Fibroblast of peridontal ligament (primary cell): ENCODE measurements at regions not wholly inside any gene's neighbourhood (a gene's known extent, or its start where the extent isn't known, plus 50 kb on each side); places are given as distances from the start of the nearest gene placed in this dataset.

Source experiments
- DNase-seq: peaks from one replicate; pipeline ENCODE4 v3.0.0-alpha.2; 2010; ENCODE audit errors: extremely low read depth

GRCh38 chr12:113766131-113766878 is 199.8 kb downstream of the RBM19 start:
- no peak for DNase-seq

DNA sequence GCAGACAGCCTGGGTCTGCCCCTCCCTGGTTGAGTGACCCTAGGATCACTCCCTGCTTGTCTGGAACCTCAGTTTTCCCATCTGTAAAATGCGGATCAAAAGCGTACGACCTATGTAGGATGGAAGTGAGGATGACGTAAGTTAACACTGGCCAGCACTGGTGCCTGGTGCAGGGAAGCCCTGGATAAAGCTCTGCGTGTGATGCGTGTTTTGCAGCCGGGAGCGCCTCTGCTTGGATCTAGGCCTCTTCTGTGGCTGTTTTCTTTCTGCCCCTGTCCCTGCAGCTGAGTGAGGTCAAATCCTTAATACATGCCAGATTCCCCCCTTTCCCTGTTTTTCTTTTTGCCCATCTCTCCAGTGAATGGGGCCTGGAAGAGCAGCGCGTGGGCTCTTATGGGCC is 201.5 kb downstream of the RBM19 start:
- no peak for DNase-seq

- no peak for DNase-seq
Measured at GRCh38 chr12:113762882-113763816, 203.0 kb downstream of the RBM19 start.

GRCh38 chr12:113762155-113762881 is 203.8 kb downstream of the RBM19 start:
- no peak for DNase-seq

- DNase-seq = no peak
Measured at GRCh38 chr12:113759135-113759534, 207.0 kb downstream of the RBM19 start.

- DNase-seq = no peak
Measured at GRCh38 chr12:113758165-113758924, 207.8 kb downstream of the RBM19 start.

DNA sequence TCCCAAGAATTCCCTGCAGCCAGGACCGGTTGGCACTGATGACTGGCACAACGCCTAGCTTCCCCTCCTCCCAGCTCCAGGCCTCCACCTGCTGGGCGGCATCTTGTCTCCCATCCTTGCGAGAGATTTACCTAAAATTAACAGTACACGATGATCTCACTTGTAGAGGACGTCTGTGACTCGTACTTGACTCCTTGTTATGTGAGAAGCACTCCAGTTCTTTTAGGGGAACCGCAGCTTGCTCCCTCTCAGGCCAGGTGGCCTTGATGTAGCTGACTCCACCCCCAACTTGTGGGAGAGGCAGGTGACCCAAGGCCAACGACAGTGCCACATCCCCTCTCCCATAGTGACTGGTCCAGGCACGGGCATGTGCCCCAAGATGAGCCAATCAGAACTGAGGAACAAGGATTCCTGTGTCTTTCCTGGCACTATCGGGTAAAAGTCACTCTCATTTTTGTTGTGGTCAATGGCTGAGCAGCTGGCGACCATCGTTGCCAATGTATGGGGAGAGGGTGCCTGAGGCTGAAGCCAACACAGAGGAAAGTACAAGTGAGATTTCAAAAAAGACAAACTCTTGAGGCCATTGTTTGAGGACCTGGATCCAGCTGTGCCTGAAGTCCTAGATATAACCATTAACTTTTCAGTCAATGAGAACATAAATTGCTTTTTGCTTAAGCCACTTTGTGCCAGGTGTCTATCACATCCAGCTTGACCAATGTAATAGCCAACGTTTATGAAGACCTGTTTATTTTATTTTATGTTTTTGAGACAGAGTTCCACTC is 208.7 kb downstream of the RBM19 start:
- no peak for DNase-seq

GRCh38 chr12:113756609-113757008 is 209.5 kb downstream of the RBM19 start:
- no peak for DNase-seq

- no peak for DNase-seq
Measured at GRCh38 chr12:113755098-113755497, 211.0 kb downstream of the RBM19 start.

GRCh38 chr12:113751513-113751912 is 214.6 kb downstream of the RBM19 start:
- DNase-seq = no peak

DNA sequence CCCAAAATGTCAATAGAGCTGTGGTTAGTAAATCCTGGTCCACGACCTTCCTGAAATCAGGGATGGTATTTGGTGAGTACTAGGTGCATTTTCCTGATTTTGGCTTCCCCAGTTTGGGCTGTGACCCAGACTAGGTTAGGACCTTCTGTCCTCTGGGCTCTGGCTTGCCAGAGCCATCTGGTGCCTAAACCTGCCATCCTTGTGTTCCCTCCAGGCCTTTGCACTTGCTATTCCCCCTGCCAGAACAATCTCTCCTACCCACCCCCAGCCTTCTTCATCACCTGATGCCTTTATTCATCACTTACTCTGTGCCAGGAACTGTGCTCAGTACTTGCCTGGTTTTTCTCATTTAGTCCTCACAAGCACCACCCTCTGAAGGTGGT is 216.7 kb downstream of the RBM19 start:
- DNase-seq = no peak

DNA sequence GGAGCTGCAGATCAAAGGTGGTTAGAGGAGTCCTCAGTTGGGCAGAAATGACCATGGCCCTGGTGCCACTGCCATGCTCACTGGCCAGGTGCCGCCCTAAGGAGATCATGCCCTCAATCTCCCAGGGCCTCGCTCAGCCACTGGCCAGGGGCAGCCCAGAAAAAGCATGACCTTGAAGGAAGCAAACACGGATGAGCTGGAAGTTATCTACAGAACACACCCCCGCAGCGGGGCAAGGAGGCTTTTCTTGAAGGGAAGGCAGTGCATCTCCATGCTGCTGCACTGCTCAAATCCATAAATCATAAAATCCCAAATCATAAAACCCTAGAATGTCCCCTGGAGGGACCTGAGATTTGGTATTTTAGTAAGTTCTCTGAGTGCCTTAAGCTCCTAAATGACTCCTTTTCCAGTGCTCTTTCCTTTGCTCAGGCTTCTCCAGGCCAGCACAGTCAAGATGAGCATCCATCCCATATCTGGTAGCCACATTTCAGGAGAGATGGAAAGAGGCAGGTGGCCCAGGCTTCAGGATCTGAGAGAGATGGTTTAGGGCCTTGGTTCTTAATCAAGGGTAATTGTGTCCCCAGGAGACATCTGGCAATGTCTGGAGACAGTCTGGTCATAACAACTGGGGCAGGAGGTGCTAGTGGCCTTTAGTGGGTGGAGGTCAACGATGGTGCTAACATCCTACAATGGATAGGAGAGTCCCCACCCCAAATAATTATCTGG is 217.3 kb downstream of the RBM19 start:
- no peak for DNase-seq

DNA sequence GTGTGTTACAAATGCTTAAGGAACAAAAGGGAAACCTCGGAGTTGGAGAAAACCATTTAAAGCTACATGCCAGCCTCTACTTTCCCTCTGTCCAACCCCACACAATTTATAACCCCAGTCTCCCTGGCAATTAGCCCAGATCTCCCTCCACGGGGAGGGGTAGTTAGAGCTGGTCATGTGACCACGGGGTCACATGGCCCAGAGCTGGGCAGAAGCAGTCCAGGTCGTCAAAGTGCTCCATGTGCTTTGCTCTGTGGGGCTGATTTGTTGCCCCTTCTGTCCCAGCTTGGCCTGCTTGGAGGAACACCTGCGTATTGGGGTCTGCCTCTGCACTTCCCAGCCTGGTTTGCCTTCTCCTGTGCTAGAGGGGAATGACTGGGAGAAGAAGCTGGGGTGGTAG is 219.1 kb downstream of the RBM19 start:
- DNase-seq = no peak

DNA sequence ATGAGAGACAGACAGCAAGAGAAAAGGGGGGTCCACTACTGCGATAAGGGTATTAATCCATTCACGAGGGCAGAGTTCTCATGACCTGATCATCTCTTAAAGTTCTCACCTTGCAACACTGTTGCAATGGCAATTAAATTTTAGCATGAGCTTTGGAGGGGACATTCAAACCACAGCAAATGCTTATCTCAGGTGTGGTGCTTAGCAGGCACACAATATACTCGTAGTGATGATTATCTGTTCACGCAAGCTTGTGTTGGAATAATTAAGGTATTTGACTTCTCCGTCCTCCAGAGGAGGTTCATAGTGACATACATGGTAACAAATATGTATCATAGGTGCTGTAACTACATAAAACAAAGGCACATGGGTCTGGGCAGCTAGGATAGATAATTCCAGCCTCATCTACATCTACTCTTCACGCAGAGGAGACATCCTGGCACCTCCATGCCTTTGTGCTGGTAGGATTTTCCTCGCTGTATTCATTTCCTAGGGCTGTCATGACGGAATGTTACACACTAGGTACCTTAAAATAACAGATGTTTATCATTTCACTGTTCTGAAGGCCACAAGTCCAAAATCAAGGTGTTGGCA is 221.2 kb downstream of the RBM19 start:
- DNase-seq = no peak

GRCh38 chr12:113742801-113743200 is 223.3 kb downstream of the RBM19 start:
- DNase-seq = no peak

DNA sequence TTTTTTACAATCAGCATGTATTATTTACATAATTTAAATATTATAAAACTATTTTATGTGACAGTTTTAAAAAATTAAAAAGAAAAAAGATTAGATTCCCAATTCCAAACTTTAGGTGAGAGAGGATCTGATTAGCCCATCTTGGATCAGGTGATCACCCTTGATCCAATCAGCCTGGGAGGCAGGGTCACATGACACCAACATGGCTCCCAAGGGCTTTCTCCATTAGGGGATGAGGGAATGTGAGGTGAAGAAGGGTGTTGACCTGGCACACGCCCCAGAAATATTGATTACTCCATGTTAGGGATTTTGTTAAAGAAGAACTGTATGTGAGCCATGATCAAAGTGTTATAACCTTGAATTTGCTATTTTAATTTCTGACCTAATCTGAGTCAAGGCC is 225.4 kb downstream of the RBM19 start:
- DNase-seq = no peak

DNA sequence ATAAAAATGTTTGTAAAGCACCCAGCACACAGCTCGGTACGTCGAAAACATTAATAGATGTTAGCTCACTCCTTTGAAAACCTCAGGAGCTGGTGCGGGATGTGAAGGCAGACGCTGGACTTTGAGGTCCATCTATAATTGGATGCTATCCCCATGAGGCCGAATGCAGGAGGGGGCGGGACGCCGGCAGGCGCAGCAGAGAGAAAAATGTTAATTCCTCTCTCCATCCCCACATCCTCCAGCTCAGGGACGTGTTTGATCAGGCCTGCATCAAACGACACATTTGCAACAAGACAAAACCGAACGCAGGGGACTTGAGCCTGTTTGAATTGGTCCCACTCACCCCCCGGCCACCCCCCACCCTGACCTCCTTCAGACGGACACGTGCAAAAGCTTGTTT is 231.0 kb downstream of the RBM19 start:
- no peak for DNase-seq

GRCh38 chr12:113734503-113734902 is 231.6 kb downstream of the RBM19 start:
- DNase-seq = no peak

DNA sequence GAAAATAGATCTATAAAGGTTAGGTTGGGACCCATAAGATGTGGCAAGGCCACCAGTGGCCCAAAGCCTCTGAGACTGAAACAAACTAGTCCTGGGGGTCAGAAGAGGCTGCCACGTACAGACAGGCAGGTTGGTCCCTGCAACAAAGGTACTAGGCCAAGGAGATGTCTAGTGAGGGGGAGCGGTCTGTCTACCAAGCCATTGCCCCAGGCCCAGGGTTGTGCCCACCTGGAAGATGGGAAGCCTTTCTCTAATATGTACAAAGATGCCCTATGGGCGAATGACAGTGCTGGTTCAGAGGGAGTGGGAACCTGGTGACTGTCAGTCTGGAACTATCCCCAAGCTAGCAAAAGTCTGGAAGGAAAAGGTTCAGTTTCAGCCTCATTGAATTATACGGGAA is 233.2 kb downstream of the RBM19 start:
- no peak for DNase-seq

DNA sequence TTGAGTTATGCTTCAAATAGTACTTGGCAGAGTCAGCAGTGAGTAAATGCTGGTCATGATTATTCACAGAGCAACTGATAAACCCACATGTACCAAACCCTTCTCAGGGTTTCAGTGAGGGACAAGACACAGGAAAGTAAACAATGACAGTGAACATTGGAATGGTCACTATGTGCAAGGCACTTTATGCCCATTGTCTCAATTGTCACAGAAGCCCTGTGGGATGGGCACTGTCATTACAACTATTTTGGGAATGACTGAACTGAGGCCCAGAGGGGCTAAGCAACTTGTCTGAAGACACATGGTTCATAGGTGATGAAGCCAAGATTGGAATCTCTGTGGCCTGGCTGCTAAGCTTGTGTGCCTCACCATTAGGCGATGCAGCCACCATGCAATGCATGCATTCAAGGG is 238.5 kb downstream of the RBM19 start:
- peak; percentile 19 for DNase-seq
